ENCODE measurements at regions not wholly inside any gene's neighbourhood (a gene's known extent, or its start where the extent isn't known, plus 50 kb on each side); places are given as distances from the start of the nearest gene placed in this dataset.

DNA sequence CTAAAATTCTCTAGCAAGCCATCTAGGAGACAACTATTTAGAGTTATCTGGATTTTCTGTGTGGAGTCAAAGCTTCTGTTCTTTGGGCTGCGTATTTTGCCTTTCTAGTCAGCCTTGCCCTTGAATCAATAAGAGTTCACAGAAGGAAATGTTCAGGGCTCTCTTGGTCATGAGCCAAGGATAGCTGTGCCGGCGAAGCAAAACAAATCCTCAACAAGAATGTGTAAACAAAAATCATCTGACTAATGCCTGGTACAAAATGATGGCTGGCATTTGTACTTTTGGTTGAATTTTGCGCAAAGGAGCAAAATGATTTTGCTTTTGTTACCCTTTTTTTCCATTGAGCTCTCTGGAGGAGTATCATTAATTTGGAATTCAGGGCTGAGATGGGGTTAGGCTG is 171.1 kb downstream of the DACT1 start:
- Histone ChIP-seq H3K4me3 (no peak overlapping the region), H3K36me3 (replicated peaks) (no peaks in the 10 kb centered on the region), H3K9me3 (no peaks in the 10 kb centered on the region), H3K4me1 (no peaks in the 10 kb centered on the region), H3K27me3 (ENCODE audit: low read depth) (peaks cover 2% of the 10 kb centered on the region)
- no peak for DNase-seq (ENCODE audit: low spot score in 2 of 2)
- in situ Hi-C loops (cut with MboI; ENCODE audit: low sequenced_read_pairs), result no loop called here

DNA sequence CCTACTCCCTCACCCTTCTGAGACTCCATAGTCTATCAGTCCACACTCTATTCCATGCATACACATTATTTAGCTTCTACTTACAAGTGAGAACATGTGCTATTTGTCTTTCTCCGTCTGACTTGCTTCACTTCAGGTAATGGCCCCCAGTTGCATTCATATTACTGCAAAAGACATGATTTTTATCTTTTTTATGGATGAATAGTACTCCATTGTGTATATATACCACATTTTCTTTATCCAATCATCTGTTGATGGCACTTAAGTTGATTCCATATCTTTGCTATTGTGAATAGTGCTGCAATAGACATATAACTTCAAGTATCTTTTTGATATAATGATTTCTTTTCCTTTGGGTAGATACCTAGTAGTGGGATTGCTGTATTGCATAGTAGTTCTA is 171.8 kb downstream of the DACT1 start:
- H3K27me3 ChIP-seq (ENCODE audit: low read depth), result peaks cover 2% of the 10 kb centered on the region
- no peaks in the 10 kb centered on the region for H3K4me1 ChIP-seq
- in situ Hi-C loops (cut with MboI; ENCODE audit: low sequenced_read_pairs), result no loop called here
- no peak for DNase-seq (ENCODE audit: low spot score in 2 of 2)
- no peaks in the 10 kb centered on the region for H3K36me3 ChIP-seq (replicated peaks)
- no peak overlapping the region for H3K4me3 ChIP-seq
- H3K9me3 ChIP-seq, result no peaks in the 10 kb centered on the region

DNA sequence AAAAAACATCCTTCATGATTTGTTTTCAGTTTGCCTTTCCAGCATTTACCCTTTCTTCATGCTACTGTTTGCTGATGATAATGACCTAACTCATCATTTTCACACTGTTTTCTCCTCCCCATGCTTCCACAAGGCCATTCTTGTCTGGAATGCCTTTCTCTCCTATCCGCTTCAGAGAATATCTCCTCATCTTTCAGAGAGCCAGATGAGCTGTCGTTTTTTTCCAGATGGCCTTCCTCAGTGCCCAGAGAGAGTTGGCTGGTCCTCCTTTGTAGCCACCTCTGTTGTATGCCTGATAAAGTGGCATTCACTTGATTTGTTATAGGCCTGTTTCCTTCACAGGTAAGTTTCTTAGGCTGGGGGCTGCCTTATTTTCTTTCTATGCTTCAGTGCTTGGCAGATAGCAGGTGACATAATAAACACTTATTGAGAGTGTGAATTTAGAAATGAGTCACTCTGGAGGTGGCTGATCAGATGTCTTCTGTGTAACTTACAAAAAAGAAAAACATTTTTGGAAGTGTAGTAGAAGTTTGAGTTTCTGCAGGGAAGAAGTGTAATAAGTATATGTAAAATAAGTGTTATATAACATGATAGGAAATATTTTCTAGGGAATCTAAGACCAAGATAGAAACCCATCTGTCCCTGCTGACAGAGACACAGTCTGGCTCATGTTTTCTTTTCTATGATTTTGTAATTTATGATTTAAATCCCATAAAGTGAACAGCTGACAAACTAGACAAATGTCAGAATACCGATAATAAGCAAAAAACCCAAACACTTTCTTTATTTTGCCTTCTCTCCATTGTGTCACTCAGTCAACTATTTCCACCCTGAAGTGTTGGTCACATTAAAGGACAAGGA is 174.5 kb downstream of the DACT1 start:
- in situ Hi-C loops (cut with MboI; ENCODE audit: low sequenced_read_pairs), result no loop called here
- no peaks in the 10 kb centered on the region for H3K36me3 ChIP-seq (replicated peaks)
- H3K9me3 ChIP-seq, result no peaks in the 10 kb centered on the region
- H3K4me1 ChIP-seq, result no peaks in the 10 kb centered on the region
- no peak for DNase-seq (ENCODE audit: low spot score in 2 of 2)
- H3K4me3 ChIP-seq, result no peak overlapping the region
- peaks cover 2% of the 10 kb centered on the region; the same call in 1 of the 2 replicates for H3K27me3 ChIP-seq (ENCODE audit: low read depth)

DNA sequence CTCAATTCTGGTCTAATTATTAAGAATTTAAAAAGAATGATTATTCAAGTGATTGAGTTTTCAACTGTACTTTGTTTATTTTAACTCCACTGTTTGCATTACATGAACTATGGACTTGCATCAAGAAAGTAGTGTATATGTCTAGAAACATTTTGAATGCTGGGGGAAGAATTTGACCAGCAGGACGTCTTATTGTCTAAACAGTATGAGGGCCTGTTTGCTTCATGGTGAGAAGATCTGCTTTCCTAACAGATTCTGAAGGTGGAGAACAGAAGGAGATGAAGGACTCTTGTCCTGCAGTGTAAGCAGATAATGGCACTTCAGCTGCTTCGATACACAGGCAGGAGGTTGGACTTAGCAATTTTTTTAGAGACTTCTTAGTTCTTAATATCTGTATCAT is 176.0 kb downstream of the DACT1 start:
- H3K4me1 ChIP-seq, result no peaks in the 10 kb centered on the region
- peaks cover 9% of the 10 kb centered on the region; the same call in 1 of the 2 replicates for H3K27me3 ChIP-seq (ENCODE audit: low read depth)
- in situ Hi-C loops (cut with MboI; ENCODE audit: low sequenced_read_pairs), result no loop called here
- no peaks in the 10 kb centered on the region for H3K9me3 ChIP-seq
- H3K36me3 ChIP-seq (replicated peaks), result no peaks in the 10 kb centered on the region
- H3K4me3 ChIP-seq, result no peak overlapping the region
- DNase-seq (ENCODE audit: low spot score in 2 of 2), result no peak

DNA sequence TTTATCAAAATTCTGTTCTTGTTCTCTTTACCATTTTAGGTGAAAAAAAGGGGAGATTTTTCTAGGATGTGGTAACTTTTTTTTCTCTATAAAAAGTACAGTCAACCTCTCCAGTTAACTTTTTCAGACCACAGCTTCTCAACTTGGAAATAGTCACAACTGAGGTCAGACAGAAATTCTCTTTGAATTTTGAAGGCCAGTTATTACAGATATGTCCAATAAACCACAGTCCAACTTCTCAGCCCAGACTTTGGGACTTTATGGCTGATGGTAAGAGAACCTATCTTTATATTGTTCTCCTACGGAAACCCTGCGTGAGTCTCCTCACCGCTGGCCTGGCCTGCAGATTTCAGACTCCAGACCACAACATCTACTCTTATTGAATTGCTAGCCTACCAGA is 176.7 kb downstream of the DACT1 start:
- H3K4me1 ChIP-seq, result no peaks in the 10 kb centered on the region
- in situ Hi-C loops (cut with MboI; ENCODE audit: low sequenced_read_pairs), result no loop called here

DNA sequence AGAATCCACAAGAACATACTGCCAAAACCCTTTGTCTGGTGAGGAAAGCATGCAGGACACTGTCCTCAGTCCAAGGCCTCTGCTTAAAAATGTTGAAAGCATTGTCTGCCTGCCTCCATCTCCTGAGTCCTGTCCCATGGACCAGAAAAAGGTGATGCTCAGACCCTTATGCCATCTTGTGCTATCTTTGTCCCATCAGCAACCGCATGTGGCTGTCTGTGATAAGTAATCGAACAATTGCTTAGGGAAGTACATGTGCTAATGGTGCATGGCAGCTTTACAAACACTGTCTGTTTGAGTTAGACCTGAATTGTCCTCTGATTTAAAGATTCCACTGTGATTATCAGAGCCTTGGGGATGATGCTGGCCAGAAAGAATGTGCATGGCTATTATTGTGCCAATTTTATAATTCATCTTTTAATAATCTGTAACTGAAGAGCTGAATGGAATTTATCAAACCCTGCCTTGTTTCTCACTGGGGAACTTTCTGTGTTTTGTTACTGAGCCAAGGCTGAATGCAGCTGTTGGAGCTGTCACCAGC is 177.5 kb downstream of the DACT1 start:
- Histone ChIP-seq H3K4me1 (no peaks in the 10 kb centered on the region), H3K9me3 (no peaks in the 10 kb centered on the region), H3K36me3 (replicated peaks) (no peaks in the 10 kb centered on the region), H3K27me3 (ENCODE audit: low read depth) (peaks cover 9% of the 10 kb centered on the region; the same call in 1 of the 2 replicates), H3K4me3 (no peak overlapping the region)
- in situ Hi-C loops (cut with MboI; ENCODE audit: low sequenced_read_pairs), result no loop called here
- DNase-seq (ENCODE audit: low spot score in 2 of 2), result no peak

More for the DNA sequence above, 176.7 kb downstream of the DACT1 start:
- Histone ChIP-seq H3K9me3 (no peaks in the 10 kb centered on the region), H3K4me3 (no peak overlapping the region), H3K36me3 (replicated peaks) (no peaks in the 10 kb centered on the region), H3K27me3 (ENCODE audit: low read depth) (peaks cover 9% of the 10 kb centered on the region; the same call in 1 of the 2 replicates)
- no peak for DNase-seq (ENCODE audit: low spot score in 2 of 2)

DNA sequence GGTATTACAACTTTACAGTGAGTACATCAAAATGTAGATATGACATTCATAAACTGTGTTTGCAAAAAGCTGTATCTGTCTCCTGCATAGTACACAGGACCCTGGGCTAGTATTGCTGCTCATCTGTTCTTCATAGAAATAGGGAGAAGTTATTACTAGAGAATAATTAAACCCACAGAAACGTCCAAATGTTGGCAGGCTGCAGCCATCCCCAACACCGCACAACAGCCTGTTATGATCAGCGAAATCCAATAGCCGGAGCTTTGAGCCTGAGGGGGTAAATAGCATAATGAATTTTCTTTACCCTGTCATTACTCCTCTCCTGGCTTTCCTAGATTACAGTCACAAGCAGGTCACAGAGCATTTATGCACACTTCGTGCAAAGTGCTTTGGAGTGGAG is 178.0 kb downstream of the DACT1 start:
- Histone ChIP-seq H3K36me3 (replicated peaks) (no peaks in the 10 kb centered on the region), H3K4me1 (no peaks in the 10 kb centered on the region), H3K27me3 (ENCODE audit: low read depth) (peaks cover 9% of the 10 kb centered on the region; the same call in 1 of the 2 replicates), H3K4me3 (no peak overlapping the region), H3K9me3 (no peaks in the 10 kb centered on the region)
- in situ Hi-C loops (cut with MboI; ENCODE audit: low sequenced_read_pairs), result no loop called here
- DNase-seq (ENCODE audit: low spot score in 2 of 2), result no peak

DNA sequence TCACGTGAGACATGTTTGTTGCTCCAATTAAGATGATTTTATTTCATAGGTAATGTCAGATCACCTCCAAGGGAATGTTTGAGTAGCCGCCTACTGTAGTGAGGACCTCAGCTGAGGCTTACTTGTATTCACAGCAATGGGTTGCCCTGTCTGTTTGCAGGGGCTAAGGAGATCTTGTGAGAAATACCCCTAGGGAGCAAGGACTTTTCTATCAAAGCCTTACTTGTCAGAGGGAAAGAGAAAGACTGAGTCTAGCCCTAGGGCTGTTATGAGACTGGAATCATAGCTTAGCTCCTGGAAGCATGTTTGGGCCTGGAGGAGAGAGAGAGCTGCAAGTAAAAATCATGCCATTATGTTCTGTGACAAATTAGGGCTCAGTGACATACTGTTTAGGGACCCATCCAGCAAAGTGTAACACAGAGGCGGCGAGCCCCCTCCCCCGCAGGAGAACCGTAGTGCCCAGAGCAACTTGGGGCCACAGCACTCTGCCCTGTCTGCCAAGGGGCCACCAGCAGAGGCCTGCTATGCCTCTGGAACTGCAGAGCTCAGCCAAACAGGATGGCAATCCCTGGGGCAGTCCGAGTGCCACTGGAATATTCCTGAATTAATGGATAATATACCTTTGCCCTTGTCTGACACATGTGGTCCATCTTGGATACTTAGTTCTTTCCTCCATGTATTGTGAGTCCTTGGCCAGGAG is 178.8 kb downstream of the DACT1 start:
- Histone ChIP-seq H3K9me3 (no peaks in the 10 kb centered on the region), H3K4me3 (no peak overlapping the region), H3K36me3 (replicated peaks) (no peaks in the 10 kb centered on the region), H3K4me1 (no peaks in the 10 kb centered on the region), H3K27me3 (ENCODE audit: low read depth) (peaks cover 9% of the 10 kb centered on the region; the same call in 1 of the 2 replicates)
- in situ Hi-C loops (cut with MboI; ENCODE audit: low sequenced_read_pairs), result no loop called here
- DNase-seq (ENCODE audit: low spot score in 2 of 2), result no peak

DNA sequence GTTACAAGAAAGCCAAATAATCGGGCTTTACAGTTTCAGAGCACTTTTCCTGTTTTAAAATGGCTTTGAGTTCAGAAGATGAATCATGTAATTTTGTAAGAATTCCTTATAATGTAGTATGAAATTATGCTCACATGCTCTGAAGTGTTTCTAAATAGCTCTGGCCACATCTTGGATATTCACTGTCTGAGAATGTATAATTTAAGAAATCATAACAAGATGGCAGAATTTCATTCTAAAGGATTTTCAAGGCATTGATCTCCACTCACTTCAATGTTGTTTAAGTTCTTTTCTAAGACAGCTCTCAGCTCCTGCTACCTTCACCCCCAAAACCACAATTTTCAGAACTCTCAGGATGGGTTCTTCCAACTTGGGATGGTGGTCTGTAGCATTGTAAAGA is 180.1 kb downstream of the DACT1 start:
- Histone ChIP-seq H3K27me3 (ENCODE audit: low read depth) (peaks cover 7% of the 10 kb centered on the region; the same call in 1 of the 2 replicates), H3K4me3 (no peak overlapping the region), H3K9me3 (no peaks in the 10 kb centered on the region), H3K36me3 (replicated peaks) (no peaks in the 10 kb centered on the region), H3K4me1 (no peaks in the 10 kb centered on the region)
- no peak for DNase-seq (ENCODE audit: low spot score in 2 of 2)
- in situ Hi-C loops (cut with MboI; ENCODE audit: low sequenced_read_pairs), result no loop called here

DNA sequence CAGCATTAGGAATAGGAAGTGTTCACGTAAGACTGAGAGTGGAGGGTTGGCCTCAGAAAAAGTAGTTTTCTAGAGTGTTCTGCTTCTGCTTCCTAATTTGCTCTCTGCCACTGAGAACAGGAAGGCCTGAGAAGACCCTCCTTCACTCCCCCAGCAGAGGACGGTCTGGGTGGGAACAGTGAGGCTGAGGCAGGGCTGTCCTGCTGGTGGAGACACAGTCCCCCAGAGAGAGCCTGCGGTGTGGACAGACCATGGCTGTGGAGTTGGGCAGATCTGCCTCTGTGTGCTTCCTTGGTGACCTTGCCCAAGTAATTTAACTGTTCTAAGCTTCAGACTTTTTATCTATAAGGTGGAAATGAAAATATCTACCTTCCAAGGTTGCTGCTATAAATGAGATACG is 182.3 kb downstream of the DACT1 start:
- no peak overlapping the region for H3K4me3 ChIP-seq
- H3K4me1 ChIP-seq, result no peaks in the 10 kb centered on the region
- H3K9me3 ChIP-seq, result no peaks in the 10 kb centered on the region
- in situ Hi-C loops (cut with MboI; ENCODE audit: low sequenced_read_pairs), result no loop called here
- peaks cover 7% of the 10 kb centered on the region; the same call in 1 of the 2 replicates for H3K27me3 ChIP-seq (ENCODE audit: low read depth)
- DNase-seq (ENCODE audit: low spot score in 2 of 2), result no peak
- H3K36me3 ChIP-seq (replicated peaks), result no peaks in the 10 kb centered on the region

DNA sequence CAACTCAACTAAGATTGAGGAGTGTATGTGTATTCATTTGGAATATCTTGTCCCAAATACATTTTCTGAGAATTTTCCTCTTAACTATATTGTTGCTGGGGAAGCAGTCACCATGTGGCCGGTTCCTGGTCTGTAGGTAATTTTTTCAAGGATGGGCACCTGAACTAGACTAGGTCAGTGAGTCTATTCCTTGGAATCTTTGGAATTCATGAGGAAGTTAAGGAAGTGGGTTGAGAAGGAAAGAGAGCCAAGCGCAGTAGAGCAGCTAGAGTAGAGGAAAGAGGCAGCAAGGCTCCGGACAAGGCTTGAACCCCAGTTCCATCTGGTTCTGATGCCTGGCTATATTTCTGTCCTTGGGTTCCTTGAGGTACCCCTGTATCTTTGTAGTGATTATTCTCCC is 183.7 kb downstream of the DACT1 start:
- in situ Hi-C loops (cut with MboI; ENCODE audit: low sequenced_read_pairs), result no loop called here
- DNase-seq (ENCODE audit: low spot score in 2 of 2), result no peak
- Histone ChIP-seq H3K36me3 (replicated peaks) (no peaks in the 10 kb centered on the region), H3K4me1 (no peaks in the 10 kb centered on the region), H3K9me3 (no peaks in the 10 kb centered on the region), H3K27me3 (ENCODE audit: low read depth) (peaks cover 7% of the 10 kb centered on the region; the same call in 1 of the 2 replicates), H3K4me3 (no peak overlapping the region)

DNA sequence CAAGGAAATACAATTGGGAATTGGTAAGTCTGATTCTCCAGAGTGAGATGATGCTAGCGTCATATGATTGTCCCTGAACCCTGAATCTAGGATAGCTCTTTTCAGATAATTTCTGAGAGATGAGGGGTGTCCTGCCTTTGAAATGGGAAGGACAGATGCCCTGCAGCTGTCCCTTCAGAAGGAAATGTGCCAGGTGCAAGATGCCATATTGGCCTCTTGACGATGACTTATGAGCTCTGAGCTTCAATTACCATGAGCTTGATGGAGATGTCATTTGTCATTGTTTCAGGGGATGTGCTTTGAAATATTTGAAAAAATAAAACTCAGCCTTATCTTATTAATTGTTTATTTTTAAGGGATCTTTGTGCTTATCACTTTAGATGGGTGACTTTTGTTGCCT is 185.1 kb downstream of the DACT1 start:
- peaks cover 3% of the 10 kb centered on the region; the same call in 1 of the 2 replicates for H3K27me3 ChIP-seq (ENCODE audit: low read depth)
- in situ Hi-C loops (cut with MboI; ENCODE audit: low sequenced_read_pairs), result no loop called here
- H3K4me1 ChIP-seq, result no peaks in the 10 kb centered on the region
- DNase-seq (ENCODE audit: low spot score in 2 of 2), result no peak
- H3K9me3 ChIP-seq, result no peaks in the 10 kb centered on the region; the same call in 1 of the 2 replicates
- H3K36me3 ChIP-seq (replicated peaks), result no peaks in the 10 kb centered on the region
- H3K4me3 ChIP-seq, result no peak overlapping the region

DNA sequence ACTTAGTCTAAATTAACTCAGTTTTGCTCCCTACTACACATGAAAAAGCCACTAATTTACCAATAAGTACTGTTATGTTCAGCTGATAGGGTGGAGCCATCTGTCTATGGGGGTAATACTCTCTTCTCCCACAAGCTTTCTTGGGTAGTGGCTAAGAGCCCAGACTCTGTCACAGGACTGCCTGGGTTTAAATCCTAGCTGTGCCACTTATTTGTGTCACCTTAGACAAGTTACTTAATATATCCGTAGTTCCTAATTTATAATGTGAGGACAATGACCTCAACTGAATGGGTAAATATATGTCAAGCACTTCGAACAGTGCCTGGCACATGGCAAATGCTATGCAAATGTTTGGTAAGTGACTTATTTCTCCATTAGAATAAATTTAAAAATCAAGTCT is 185.6 kb downstream of the DACT1 start:
- Histone ChIP-seq H3K4me3 (no peak overlapping the region), H3K4me1 (no peaks in the 10 kb centered on the region), H3K9me3 (no peaks in the 10 kb centered on the region; the same call in 1 of the 2 replicates), H3K27me3 (ENCODE audit: low read depth) (0 out of 2 replicates have a peak, but pooled peaks cover 2% of the 10 kb centered on the region), H3K36me3 (replicated peaks) (no peaks in the 10 kb centered on the region)
- DNase-seq (ENCODE audit: low spot score in 2 of 2), result no peak
- in situ Hi-C loops (cut with MboI; ENCODE audit: low sequenced_read_pairs), result no loop called here

DNA sequence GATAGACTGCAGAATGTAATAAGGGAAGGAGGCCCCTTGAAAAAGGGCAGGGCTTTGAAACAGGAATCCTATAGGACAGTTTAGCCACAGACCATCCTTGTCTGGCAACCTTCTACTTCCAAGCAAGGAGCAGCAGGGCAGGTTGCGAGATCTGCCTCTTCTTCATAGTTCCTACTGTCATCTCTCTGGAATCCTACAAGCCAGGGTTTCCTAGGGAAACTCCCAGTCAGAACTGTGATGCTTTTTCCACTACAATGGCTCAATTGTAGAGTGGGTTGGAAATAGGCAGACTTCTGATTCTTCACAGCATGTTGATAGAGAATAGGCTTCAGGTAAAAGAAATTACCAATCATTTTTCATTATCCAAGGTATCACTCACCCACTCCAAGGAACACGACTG is 186.3 kb downstream of the DACT1 start:
- DNase-seq (ENCODE audit: low spot score in 2 of 2), result no peak
- Histone ChIP-seq H3K9me3 (no peaks in the 10 kb centered on the region; the same call in 1 of the 2 replicates), H3K4me3 (no peak overlapping the region), H3K36me3 (replicated peaks) (no peaks in the 10 kb centered on the region), H3K27me3 (ENCODE audit: low read depth) (no peaks in the 10 kb centered on the region), H3K4me1 (no peaks in the 10 kb centered on the region)
- in situ Hi-C loops (cut with MboI; ENCODE audit: low sequenced_read_pairs), result no loop called here
